ENCODE measurements at regions not wholly inside any gene's neighbourhood (a gene's known extent, or its start where the extent isn't known, plus 50 kb on each side); places are given as distances from the start of the nearest gene placed in this dataset.

DNA sequence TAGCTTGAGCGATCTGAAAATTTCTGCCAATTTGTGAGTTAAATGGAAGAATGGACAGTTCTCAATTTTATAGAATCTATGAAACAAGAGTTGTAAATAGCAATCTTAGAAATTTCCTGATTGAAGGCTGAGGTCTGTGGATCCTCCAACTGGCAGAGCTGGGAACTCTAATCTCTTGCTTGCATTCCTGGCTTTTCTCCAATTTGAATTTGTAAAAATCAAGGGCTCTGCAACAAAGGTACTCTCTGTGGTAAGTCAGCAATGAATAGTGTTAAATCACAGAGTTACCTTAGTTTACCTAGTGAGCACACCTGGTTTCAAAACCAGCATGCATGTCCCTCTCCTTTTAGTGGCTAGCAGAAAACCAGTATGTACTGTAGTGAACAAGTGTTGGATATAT, 1070.5 kb downstream of the TDRD15 start:
- ChIA-PET RAD21 (ENCODE audit: low non-redundant PET in 1 of 2, low total read pairs in 2 of 2, uncharacterized antibody in 2 of 2, unreplicated experiment in 2 of 2) (no interaction called here), CTCF (no interaction called here), POLR2A (no interaction called here)
- ATAC-seq, result no peak
- no peak overlapping the region for H3K4me3 ChIP-seq (replicated peaks in 1 of 2; ENCODE audit: low read depth in 1 of 2, low read length in 2 of 2)
- intact Hi-C loops (cut with micrococcal nuclease), result no loop called here
- H3K9ac ChIP-seq (ENCODE audit: low read length), result no peak overlapping the region
- H3K36me3 ChIP-seq (ENCODE audit: control insufficient read depth in 1 of 2, insufficient read depth in 2 of 2, low read length in 2 of 2), result no peaks in the 10 kb centered on the region
- H3K27me3 ChIP-seq (ENCODE audit: insufficient read depth, low read length), result no peaks in the 10 kb centered on the region
- H3K4me1 ChIP-seq (ENCODE audit: control insufficient read depth in 1 of 2, insufficient read depth in 2 of 2, low read length in 2 of 2), result no peaks in the 10 kb centered on the region
- H2AFZ ChIP-seq (ENCODE audit: low read depth, low read length, poor library complexity, severe bottlenecking), result no peak overlapping the region
- BruUV-seq (replicated peaks), result no TSS peak
- H3K4me2 ChIP-seq (ENCODE audit: low read length), result no peak overlapping the region
- no peak overlapping the region for H3K27ac ChIP-seq (ENCODE audit: low read depth, low read length)
- no peaks in the 10 kb centered on the region for H3K9me2 ChIP-seq (ENCODE audit: insufficient read depth)
- TF ChIP-seq, protein P1, sequence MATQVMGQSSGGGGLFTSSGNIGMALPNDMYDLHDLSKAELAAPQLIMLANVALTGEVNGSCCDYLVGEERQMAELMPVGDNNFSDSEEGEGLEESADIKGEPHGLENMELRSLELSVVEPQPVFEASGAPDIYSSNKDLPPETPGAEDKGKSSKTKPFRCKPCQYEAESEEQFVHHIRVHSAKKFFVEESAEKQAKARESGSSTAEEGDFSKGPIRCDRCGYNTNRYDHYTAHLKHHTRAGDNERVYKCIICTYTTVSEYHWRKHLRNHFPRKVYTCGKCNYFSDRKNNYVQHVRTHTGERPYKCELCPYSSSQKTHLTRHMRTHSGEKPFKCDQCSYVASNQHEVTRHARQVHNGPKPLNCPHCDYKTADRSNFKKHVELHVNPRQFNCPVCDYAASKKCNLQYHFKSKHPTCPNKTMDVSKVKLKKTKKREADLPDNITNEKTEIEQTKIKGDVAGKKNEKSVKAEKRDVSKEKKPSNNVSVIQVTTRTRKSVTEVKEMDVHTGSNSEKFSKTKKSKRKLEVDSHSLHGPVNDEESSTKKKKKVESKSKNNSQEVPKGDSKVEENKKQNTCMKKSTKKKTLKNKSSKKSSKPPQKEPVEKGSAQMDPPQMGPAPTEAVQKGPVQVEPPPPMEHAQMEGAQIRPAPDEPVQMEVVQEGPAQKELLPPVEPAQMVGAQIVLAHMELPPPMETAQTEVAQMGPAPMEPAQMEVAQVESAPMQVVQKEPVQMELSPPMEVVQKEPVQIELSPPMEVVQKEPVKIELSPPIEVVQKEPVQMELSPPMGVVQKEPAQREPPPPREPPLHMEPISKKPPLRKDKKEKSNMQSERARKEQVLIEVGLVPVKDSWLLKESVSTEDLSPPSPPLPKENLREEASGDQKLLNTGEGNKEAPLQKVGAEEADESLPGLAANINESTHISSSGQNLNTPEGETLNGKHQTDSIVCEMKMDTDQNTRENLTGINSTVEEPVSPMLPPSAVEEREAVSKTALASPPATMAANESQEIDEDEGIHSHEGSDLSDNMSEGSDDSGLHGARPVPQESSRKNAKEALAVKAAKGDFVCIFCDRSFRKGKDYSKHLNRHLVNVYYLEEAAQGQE (IDR thresholded peaks at IDR 0.05; ENCODE audit: low read depth), result no peak
- TF ChIP-seq, protein P2, sequence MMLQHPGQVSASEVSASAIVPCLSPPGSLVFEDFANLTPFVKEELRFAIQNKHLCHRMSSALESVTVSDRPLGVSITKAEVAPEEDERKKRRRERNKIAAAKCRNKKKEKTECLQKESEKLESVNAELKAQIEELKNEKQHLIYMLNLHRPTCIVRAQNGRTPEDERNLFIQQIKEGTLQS (IDR thresholded peaks at IDR 0.05), result no peak
- TF ChIP-seq, protein P3, sequence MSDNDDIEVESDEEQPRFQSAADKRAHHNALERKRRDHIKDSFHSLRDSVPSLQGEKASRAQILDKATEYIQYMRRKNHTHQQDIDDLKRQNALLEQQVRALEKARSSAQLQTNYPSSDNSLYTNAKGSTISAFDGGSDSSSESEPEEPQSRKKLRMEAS (IDR thresholded peaks at IDR 0.05), result no peak
- TF ChIP-seq ZNF274 (IDR thresholded peaks at IDR 0.05; ENCODE audit: low read depth, low read length) (no peak), SIN3A (IDR thresholded peaks at IDR 0.05; ENCODE audit: low read depth) (no peak), SP1 (IDR thresholded peaks at IDR 0.05; ENCODE audit: low read depth) (no peak), EZH2phosphoT487 (IDR thresholded peaks at IDR 0.05; ENCODE audit: borderline replicate concordance) (no peak), ELF1 (IDR thresholded peaks at IDR 0.05; ENCODE audit: borderline replicate concordance, low read depth) (no peak), CEBPB (IDR thresholded peaks at IDR 0.05; ENCODE audit: low read depth) (no peak), JUND (IDR thresholded peaks at IDR 0.05) (no peak), EZH2 (IDR thresholded peaks at IDR 0.05) (no peak), CBX3 (IDR thresholded peaks at IDR 0.05; ENCODE audit: low read depth) (no peak), EGR1 (IDR thresholded peaks at IDR 0.05; ENCODE audit: low read depth) (no peak), POLR2AphosphoS5 (IDR thresholded peaks at IDR 0.05; ENCODE audit: low read depth, low read length) (no peak)
- TF ChIP-seq, protein P4, sequence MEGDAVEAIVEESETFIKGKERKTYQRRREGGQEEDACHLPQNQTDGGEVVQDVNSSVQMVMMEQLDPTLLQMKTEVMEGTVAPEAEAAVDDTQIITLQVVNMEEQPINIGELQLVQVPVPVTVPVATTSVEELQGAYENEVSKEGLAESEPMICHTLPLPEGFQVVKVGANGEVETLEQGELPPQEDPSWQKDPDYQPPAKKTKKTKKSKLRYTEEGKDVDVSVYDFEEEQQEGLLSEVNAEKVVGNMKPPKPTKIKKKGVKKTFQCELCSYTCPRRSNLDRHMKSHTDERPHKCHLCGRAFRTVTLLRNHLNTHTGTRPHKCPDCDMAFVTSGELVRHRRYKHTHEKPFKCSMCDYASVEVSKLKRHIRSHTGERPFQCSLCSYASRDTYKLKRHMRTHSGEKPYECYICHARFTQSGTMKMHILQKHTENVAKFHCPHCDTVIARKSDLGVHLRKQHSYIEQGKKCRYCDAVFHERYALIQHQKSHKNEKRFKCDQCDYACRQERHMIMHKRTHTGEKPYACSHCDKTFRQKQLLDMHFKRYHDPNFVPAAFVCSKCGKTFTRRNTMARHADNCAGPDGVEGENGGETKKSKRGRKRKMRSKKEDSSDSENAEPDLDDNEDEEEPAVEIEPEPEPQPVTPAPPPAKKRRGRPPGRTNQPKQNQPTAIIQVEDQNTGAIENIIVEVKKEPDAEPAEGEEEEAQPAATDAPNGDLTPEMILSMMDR (IDR thresholded peaks at IDR 0.05 in 2 of 3, conservative IDR thresholded peaks at IDR 0.05 in 1 of 3; ENCODE audit: borderline replicate concordance in 1 of 3, insufficient read depth in 1 of 3, low read depth in 2 of 3, low read length in 2 of 3), result no peak
- peaks cover 10 to 18% of the 10 kb centered on the region in 2 experiments; a peak in 2 of 4 replicates for H3K9me3 ChIP-seq (ENCODE audit: control insufficient read depth in 1 of 2, insufficient read depth in 1 of 2, low read depth in 1 of 2, low read length in 2 of 2)
- H3K79me2 ChIP-seq (ENCODE audit: insufficient read depth, low read length), result no peaks in the 10 kb centered on the region
- no peak for DNase-seq (ENCODE audit: low read depth, low spot score)
- H4K20me1 ChIP-seq (ENCODE audit: insufficient read depth), result no peaks in the 10 kb centered on the region
